ENCODE measurements at regions not wholly inside any gene's neighbourhood (a gene's known extent, or its start where the extent isn't known, plus 50 kb on each side); places are given as distances from the start of the nearest gene placed in this dataset.

GRCh38 chr15:56519000-56519399 is 54.1 kb upstream of the MNS1 start:
- H3K27ac ChIP-seq, result no peak overlapping the region
- intact Hi-C loops (cut with DNase I), result no loop called here
- no peak overlapping the region for H3K4me3 ChIP-seq
- no peaks in the 10 kb centered on the region for H3K36me3 ChIP-seq
- no peaks in the 10 kb centered on the region for H3K9me3 ChIP-seq
- ATAC-seq (no peak), FAIRE-seq (no peak), DNase-seq (no peak)
- TF ChIP-seq, protein P1, sequence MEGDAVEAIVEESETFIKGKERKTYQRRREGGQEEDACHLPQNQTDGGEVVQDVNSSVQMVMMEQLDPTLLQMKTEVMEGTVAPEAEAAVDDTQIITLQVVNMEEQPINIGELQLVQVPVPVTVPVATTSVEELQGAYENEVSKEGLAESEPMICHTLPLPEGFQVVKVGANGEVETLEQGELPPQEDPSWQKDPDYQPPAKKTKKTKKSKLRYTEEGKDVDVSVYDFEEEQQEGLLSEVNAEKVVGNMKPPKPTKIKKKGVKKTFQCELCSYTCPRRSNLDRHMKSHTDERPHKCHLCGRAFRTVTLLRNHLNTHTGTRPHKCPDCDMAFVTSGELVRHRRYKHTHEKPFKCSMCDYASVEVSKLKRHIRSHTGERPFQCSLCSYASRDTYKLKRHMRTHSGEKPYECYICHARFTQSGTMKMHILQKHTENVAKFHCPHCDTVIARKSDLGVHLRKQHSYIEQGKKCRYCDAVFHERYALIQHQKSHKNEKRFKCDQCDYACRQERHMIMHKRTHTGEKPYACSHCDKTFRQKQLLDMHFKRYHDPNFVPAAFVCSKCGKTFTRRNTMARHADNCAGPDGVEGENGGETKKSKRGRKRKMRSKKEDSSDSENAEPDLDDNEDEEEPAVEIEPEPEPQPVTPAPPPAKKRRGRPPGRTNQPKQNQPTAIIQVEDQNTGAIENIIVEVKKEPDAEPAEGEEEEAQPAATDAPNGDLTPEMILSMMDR (IDR thresholded peaks at IDR 0.05), result no peak
- H3K27me3 ChIP-seq, result no peaks in the 10 kb centered on the region
- H3K4me1 ChIP-seq, result no peaks in the 10 kb centered on the region
